Lung (tissue), 11 donors: ENCODE measurements at regions not wholly inside any gene's neighbourhood (a gene's known extent, or its start where the extent isn't known, plus 50 kb on each side); places are given as distances from the start of the nearest gene placed in this dataset.

ENCODE experiments used
- ATAC-seq: fragments of 200-7000 bp; cut with Tn5 transposase; one replicate; pipeline ENCODE4 v1.9.1; 2020; ENCODE audit warnings: moderate number of reproducible peaks; ENCODE audit not compliant: insufficient read depth, low FRiP score
- DNase-seq, 3 donors: peaks; one replicate each; pipeline ENCODE4 v3.0.0-alpha.2; 2013 to 2017
- H3K27ac ChIP-seq, 2 donors: one replicate each; pipeline ENCODE4 v1.5.1; 2013; ENCODE audit warnings: mild to moderate bottlenecking in 2 of 2, moderate library complexity in 2 of 2, control low read depth in 1 of 2, inconsistent platforms in 1 of 2, low read depth in 1 of 2, low read length in 1 of 2
- H3K27me3 ChIP-seq, 3 donors: one replicate each; pipeline ENCODE4 v1.5.1; 2013; ENCODE audit warnings: low read length in 2 of 3; ENCODE audit not compliant: control insufficient read depth in 3 of 3, insufficient read depth in 3 of 3
- H3K36me3 ChIP-seq, 4 donors: one replicate each; pipeline ENCODE4 v1.5.1; 2013; ENCODE audit warnings: low read length in 4 of 4, mild to moderate bottlenecking in 1 of 4, moderate library complexity in 1 of 4; ENCODE audit not compliant: control insufficient read depth in 4 of 4, insufficient read depth in 4 of 4
- H3K4me1 ChIP-seq, 5 donors: one replicate each; pipeline ENCODE4 v1.5.1; 2013; ENCODE audit warnings: low read length in 5 of 5, mild to moderate bottlenecking in 2 of 5, moderate library complexity in 1 of 5; ENCODE audit not compliant: control insufficient read depth in 5 of 5, insufficient read depth in 5 of 5
- H3K4me3 ChIP-seq: one replicate; pipeline ENCODE4 v1.5.1; 2013; ENCODE audit warnings: mild to moderate bottlenecking, control low read depth, moderate library complexity
- H3K9ac ChIP-seq, 2 donors: one replicate each; pipeline ENCODE4 v1.5.1; 2013; ENCODE audit warnings: low read length in 2 of 2, control low read depth in 1 of 2; ENCODE audit not compliant: insufficient read depth in 1 of 2
- H3K9me3 ChIP-seq, 4 donors: one replicate each; pipeline ENCODE4 v1.5.1; 2013; ENCODE audit warnings: low read length in 3 of 4, mild to moderate bottlenecking in 1 of 4, moderate library complexity in 1 of 4; ENCODE audit not compliant: control insufficient read depth in 4 of 4, insufficient read depth in 3 of 4
- CTCF ChIP-seq: IDR thresholded peaks from 2 replicates; pipeline ENCODE4 v1.5.1; 2012; ENCODE audit warnings: mild to moderate bottlenecking; ENCODE audit errors: control extremely low read depth, extremely low read depth
- WGBS, 2 donors: extraction: QIAGEN DNeasy Blood & Tissue Kit; methylation state at CpG; one replicate each; pipeline ENCODE4 v1.1.7; 2013; 5-methylcytosine and 5-hydroxymethylcytosine counted together
- donor health status: control.
- donor health status: control.
- donor health status: Bipolar disorder and iron deficiency.
- donor health status: healthy.
- donor health status: DM: yes; HTN: yes; CAD: no.

- no peak for TF ChIP-seq CTCF
- no peak for DNase-seq
- Histone ChIP-seq H3K4me3 (no peak overlapping the region), H3K4me1 (no peaks in the 10 kb centered on the region), H3K36me3 (no peaks in the 10 kb centered on the region), H3K9me3 (peaks cover 0 to 10% (median 4%) of the 10 kb centered on the region in 4 donors), H3K27ac (no peak overlapping the region), H3K9ac (no peak overlapping the region), H3K27me3 (no peaks in the 10 kb centered on the region)
- 80 to 96% methylated on average over 22 to 27 of the region's 27 CpGs for WGBS, 2 donors
- ATAC-seq: no peak
Measured at GRCh38 chrX:28042826-28043564, 61.7 kb upstream of the DCAF8L1 start.

- ATAC-seq (no peak), DNase-seq (no peak)
- TF ChIP-seq CTCF: no peak
- Histone ChIP-seq H3K4me3 (no peak overlapping the region), H3K9me3 (peaks cover 0 to 10% (median 4%) of the 10 kb centered on the region in 4 donors), H3K27me3 (no peaks in the 10 kb centered on the region), H3K9ac (no peak overlapping the region), H3K36me3 (no peaks in the 10 kb centered on the region), H3K27ac (no peak overlapping the region), H3K4me1 (no peaks in the 10 kb centered on the region)
- WGBS, 2 donors: 86 to 95% methylated on average over 16 of the region's 16 CpGs
Measured at GRCh38 chrX:28042260-28042659, 61.0 kb upstream of the DCAF8L1 start.

- Histone ChIP-seq H3K27ac (no peak overlapping the region), H3K4me1 (no peaks in the 10 kb centered on the region), H3K4me3 (no peak overlapping the region), H3K9me3 (peaks cover 0 to 10% (median 4%) of the 10 kb centered on the region in 4 donors), H3K27me3 (no peaks in the 10 kb centered on the region), H3K36me3 (no peaks in the 10 kb centered on the region), H3K9ac (no peak overlapping the region)
- 83 to 94% methylated on average over 8 of the region's 8 CpGs for WGBS, 2 donors
- ATAC-seq (no peak), DNase-seq (no peak)
- no peak for TF ChIP-seq CTCF
Measured at GRCh38 chrX:28039258-28039657, 58.0 kb upstream of the DCAF8L1 start.
